Suprapubic skin (tissue), 3 donors: ENCODE measurements at regions not wholly inside any gene's neighbourhood (a gene's known extent, or its start where the extent isn't known, plus 50 kb on each side); places are given as distances from the start of the nearest gene placed in this dataset.

Experiments
- POLR2AphosphoS5 ChIP-seq, 3 donors: sonication (generic); formaldehyde crosslinking; IDR thresholded peaks; one replicate each; pipeline ENCODE4 v1.6.1; 2017; ENCODE audit warnings: antibody characterized with exemption in 3 of 3
- TF ChIP-seq, protein P1 (sequence below), 2 donors: fragments of 200-600 bp in 1 of 2; fragments of 450-650 bp in 1 of 2; sonication (generic) in 1 of 2; IDR thresholded peaks; one replicate each; pipeline ENCODE4 v1.5.1; 2016 to 2019; ENCODE audit warnings: antibody characterized with exemption in 2 of 2, mild to moderate bottlenecking in 1 of 2, moderate library complexity in 1 of 2

DNA sequence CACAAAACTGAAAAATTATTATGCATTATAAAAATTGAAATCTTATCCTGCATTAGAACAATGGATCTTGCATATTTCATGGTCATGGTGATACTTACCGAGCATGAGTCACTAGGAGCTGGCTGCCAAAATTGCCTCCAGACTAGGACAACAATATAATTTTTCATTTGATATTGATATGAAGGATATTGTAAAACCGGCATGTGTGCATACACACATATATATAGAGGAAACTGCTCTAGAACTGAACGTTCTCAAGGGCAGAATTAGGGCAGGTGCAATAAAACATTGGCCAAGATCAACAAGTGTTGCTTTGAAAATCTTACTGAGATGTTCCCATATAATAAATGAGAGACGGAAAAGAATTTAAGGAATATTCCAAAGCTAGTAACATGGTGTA is 319.4 kb upstream of the POU1F1 start:
- TF ChIP-seq, protein P1, sequence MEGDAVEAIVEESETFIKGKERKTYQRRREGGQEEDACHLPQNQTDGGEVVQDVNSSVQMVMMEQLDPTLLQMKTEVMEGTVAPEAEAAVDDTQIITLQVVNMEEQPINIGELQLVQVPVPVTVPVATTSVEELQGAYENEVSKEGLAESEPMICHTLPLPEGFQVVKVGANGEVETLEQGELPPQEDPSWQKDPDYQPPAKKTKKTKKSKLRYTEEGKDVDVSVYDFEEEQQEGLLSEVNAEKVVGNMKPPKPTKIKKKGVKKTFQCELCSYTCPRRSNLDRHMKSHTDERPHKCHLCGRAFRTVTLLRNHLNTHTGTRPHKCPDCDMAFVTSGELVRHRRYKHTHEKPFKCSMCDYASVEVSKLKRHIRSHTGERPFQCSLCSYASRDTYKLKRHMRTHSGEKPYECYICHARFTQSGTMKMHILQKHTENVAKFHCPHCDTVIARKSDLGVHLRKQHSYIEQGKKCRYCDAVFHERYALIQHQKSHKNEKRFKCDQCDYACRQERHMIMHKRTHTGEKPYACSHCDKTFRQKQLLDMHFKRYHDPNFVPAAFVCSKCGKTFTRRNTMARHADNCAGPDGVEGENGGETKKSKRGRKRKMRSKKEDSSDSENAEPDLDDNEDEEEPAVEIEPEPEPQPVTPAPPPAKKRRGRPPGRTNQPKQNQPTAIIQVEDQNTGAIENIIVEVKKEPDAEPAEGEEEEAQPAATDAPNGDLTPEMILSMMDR (IDR thresholded peaks at IDR 0.05): no peak
- no peak for TF ChIP-seq POLR2AphosphoS5 (IDR thresholded peaks at IDR 0.05)
